Liver (tissue), 3 donors: ENCODE measurements at regions not wholly inside any gene's neighbourhood (a gene's known extent, or its start where the extent isn't known, plus 50 kb on each side); places are given as distances from the start of the nearest gene placed in this dataset.

Experiments
- CTCF ChIP-seq: fragments of 150-350 bp; IDR thresholded peaks from 2 replicates; pipeline ENCODE4 v1.5.1; 2017; ENCODE audit warnings: improper control_type of control experiment, low read depth, low read length; ENCODE audit not compliant: missing input control
- EGR1 ChIP-seq, 2 donors: IDR thresholded peaks; 2 replicates each; pipeline ENCODE4 v1.6.1; 2016 to 2018; ENCODE audit warnings: antibody characterized with exemption in 2 of 2, low read depth in 2 of 2
- FOXA2 ChIP-seq: IDR thresholded peaks from 2 replicates; pipeline ENCODE4 v1.6.1; 2016; ENCODE audit warnings: antibody characterized with exemption
- GABPA ChIP-seq, 2 donors: IDR thresholded peaks in 1 of 2; conservative IDR thresholded peaks in 1 of 2; 2 replicates each; pipeline ENCODE4 v1.6.1; 2016; ENCODE audit warnings: antibody characterized with exemption in 2 of 2, mild to moderate bottlenecking in 1 of 2, moderate library complexity in 1 of 2
- MAX ChIP-seq: IDR thresholded peaks from 2 replicates; pipeline ENCODE4 v1.6.1; 2016; ENCODE audit warnings: antibody characterized with exemption
- REST ChIP-seq: IDR thresholded peaks from 2 replicates; pipeline ENCODE4 v1.6.1; 2016; ENCODE audit warnings: antibody characterized with exemption, mild to moderate bottlenecking
- TAF1 ChIP-seq: conservative IDR thresholded peaks from 2 replicates; pipeline ENCODE4 v1.6.1; 2016; ENCODE audit warnings: antibody characterized with exemption, mild to moderate bottlenecking
- donor health status: healthy.
- donor health status: healthy.

- no peak for TF ChIP-seq CTCF
- no peak for TF ChIP-seq GABPA (IDR thresholded peaks at IDR 0.05 in 1 of 2, conservative IDR thresholded peaks at IDR 0.05 in 1 of 2)
- TF ChIP-seq EGR1 (IDR thresholded peaks at IDR 0.05; ENCODE audit: low read depth in 2 of 2), result no peak
- TF ChIP-seq FOXA2, result no peak
- TF ChIP-seq REST, result no peak
- no peak for TF ChIP-seq MAX
- no peak for TF ChIP-seq TAF1
Measured at GRCh38 chr6:21438986-21439352, 154.6 kb upstream of the SOX4 start.
